ENCODE measurements at regions not wholly inside any gene's neighbourhood (a gene's known extent, or its start where the extent isn't known, plus 50 kb on each side); places are given as distances from the start of the nearest gene placed in this dataset.
"Not testable (repeated sequence)": the region's sequence is repeated elsewhere in the genome, so short reads cannot be mapped to it uniquely, and the experiment has no call there.

DNA sequence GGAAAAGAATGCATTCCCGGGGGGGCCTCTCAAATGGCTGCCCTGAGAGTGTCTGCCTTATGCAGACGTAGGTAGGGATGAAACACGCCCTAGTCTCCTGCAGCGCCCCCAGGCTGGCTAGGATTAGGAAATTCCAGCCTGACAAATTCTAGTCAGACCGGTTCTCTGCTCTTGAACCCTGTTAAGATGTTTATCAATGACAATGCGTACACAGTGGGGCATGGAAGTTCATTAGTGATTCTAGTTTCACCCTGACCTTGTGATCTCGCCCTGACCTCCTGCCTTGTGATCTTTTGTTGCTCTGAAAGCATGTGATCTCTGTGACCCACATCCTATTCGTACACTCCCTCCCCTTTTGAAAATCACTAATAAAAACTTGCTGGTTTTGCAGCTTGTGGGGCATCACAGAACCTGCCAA, 88.7 kb downstream of the MAP3K8 start:
- TF ChIP-seq POLR2AphosphoS5, CTCF (IDR thresholded peaks at IDR 0.05): not testable (repeated sequence)
